Spleen (tissue), 11 donors: ENCODE measurements at regions not wholly inside any gene's neighbourhood (a gene's known extent, or its start where the extent isn't known, plus 50 kb on each side); places are given as distances from the start of the nearest gene placed in this dataset.

ENCODE experiments used
- DNase-seq: peaks from one replicate; pipeline ENCODE4 v3.0.0-alpha.2; 2020
- H3K27ac ChIP-seq, 8 donors: fragments of 200-600 bp; sonication (generic) in 7 of 8; 1 replicate in 4 of 8; 2 replicates in 4 of 8; pipeline versions ENCODE4 v1.5.0 to v1.8.0; 2016 to 2021; ENCODE audit warnings: inconsistent platforms in 4 of 8, mild to moderate bottlenecking in 4 of 8, moderate library complexity in 1 of 8
- H3K27me3 ChIP-seq, 7 donors: fragments of 200-600 bp; sonication (generic) in 6 of 7; replicated peaks in 1 of 7; 1 replicate in 4 of 7; 2 replicates in 3 of 7; pipeline versions ENCODE4 v1.5.0 to v1.8.0; 2016 to 2021; ENCODE audit warnings: inconsistent platforms in 3 of 7, mild to moderate bottlenecking in 1 of 7
- H3K36me3 ChIP-seq, 6 donors: fragments of 200-600 bp; sonication (generic) in 5 of 6; 1 replicate in 4 of 6; 2 replicates in 2 of 6; pipeline versions ENCODE4 v1.5.0 to v1.8.0; 2016 to 2021; ENCODE audit warnings: inconsistent platforms in 2 of 6
- H3K4me1 ChIP-seq, 6 donors: fragments of 200-600 bp; sonication (generic) in 5 of 6; 1 replicate in 3 of 6; 2 replicates in 3 of 6; pipeline versions ENCODE4 v1.5.0 to v1.8.0; 2016 to 2021; ENCODE audit warnings: inconsistent platforms in 3 of 6
- H3K4me3 ChIP-seq, 8 donors: fragments of 200-600 bp; sonication (generic) in 7 of 8; 1 replicate in 4 of 8; 2 replicates in 4 of 8; pipeline versions ENCODE4 v1.5.0 to v1.8.0; 2016 to 2021; ENCODE audit warnings: inconsistent platforms in 4 of 8, mild to moderate bottlenecking in 4 of 8, moderate library complexity in 2 of 8
- H3K9me3 ChIP-seq, 8 donors: fragments of 200-600 bp; sonication (generic) in 7 of 8; 1 replicate in 4 of 8; 2 replicates in 4 of 8; pipeline versions ENCODE4 v1.5.0 to v1.8.0; 2016 to 2021; ENCODE audit warnings: inconsistent platforms in 4 of 8
- POLR2A ChIP-seq, 3 donors: fragments of 450-650 bp; IDR thresholded peaks; one replicate each; pipeline ENCODE4 v1.5.1; 2017; ENCODE audit warnings: antibody characterized with exemption in 3 of 3, mild to moderate bottlenecking in 1 of 3
- POLR2AphosphoS5 ChIP-seq, 3 donors: sonication (generic); formaldehyde crosslinking; IDR thresholded peaks; one replicate each; pipeline ENCODE4 v1.5.1; 2017; ENCODE audit warnings: antibody characterized with exemption in 3 of 3
- WGBS, 5 donors: extraction: QIAGEN DNeasy Blood & Tissue Kit in 3 of 5; methylation state at CpG; one replicate each; pipeline versions ENCODE4 v1.1.5 to v1.1.7; 2013 to 2018; 5-methylcytosine and 5-hydroxymethylcytosine counted together
- intact Hi-C: fragments of 100-400 bp; cut with DNase I; formaldehyde crosslinking; loops from one replicate; pipeline ENCODE4 v1.15.0; 2023; ENCODE audit warnings: low total_unique reads
- TF ChIP-seq, protein P1 (sequence below), 11 experiments: fragments of 200-600 bp in 7 of 11; fragments of 450-650 bp in 4 of 11; sonication (generic) in 4 of 11; IDR thresholded peaks in 8 of 11; conservative IDR thresholded peaks in 3 of 11; 1 replicate in 7 of 11; 2 replicates in 4 of 11; pipeline versions ENCODE4 v1.4.0 to v1.8.0; 2016 to 2021; ENCODE audit warnings: antibody characterized with exemption in 11 of 11, inconsistent platforms in 4 of 11, mild to moderate bottlenecking in 1 of 11
- donor health status: healthy with polysubstance abuse.
- donor health status: DM: no; HTN: no; CAD: no; lungs with moderate emphysema.
- donor health status: DM: no; HTN: no; CAD: no.
- donor health status: Bipolar disorder and iron deficiency.
- donor health status: healthy.
- donor health status: DM: no; HTN: no; CAD: no.
- donor health status: DM: yes; HTN: yes; CAD: no.

DNA sequence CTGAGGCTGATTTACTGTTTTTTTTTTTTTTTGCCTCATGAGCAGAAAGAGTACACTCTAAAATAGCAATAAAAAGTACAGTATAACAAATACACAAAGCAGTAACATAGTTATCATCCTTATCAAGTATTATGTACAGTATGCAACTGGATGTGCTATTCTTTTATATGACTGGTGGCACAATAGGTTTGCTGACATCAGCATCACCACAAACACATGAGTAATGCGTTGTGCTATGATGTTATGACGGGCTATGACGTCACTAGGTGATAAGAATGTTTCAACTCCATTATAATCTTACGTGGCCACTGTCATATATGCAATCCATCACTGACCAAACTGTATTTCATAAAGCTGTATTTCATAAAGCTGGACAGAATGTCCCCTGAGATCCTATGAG, 189.2 kb upstream of the GLI3 start:
- no peaks in the 10 kb centered on the region for H3K36me3 ChIP-seq
- no peak overlapping the region for H3K27ac ChIP-seq
- no peaks in the 10 kb centered on the region for H3K27me3 ChIP-seq
- no peaks in the 10 kb centered on the region for H3K4me1 ChIP-seq
- DNase-seq = no peak
- 76 to 94% (median 79%) methylated on average over 4 of the region's 4 CpGs for WGBS, 5 donors
- no peak for TF ChIP-seq POLR2AphosphoS5 (IDR thresholded peaks at IDR 0.05)
- TF ChIP-seq, protein P1, sequence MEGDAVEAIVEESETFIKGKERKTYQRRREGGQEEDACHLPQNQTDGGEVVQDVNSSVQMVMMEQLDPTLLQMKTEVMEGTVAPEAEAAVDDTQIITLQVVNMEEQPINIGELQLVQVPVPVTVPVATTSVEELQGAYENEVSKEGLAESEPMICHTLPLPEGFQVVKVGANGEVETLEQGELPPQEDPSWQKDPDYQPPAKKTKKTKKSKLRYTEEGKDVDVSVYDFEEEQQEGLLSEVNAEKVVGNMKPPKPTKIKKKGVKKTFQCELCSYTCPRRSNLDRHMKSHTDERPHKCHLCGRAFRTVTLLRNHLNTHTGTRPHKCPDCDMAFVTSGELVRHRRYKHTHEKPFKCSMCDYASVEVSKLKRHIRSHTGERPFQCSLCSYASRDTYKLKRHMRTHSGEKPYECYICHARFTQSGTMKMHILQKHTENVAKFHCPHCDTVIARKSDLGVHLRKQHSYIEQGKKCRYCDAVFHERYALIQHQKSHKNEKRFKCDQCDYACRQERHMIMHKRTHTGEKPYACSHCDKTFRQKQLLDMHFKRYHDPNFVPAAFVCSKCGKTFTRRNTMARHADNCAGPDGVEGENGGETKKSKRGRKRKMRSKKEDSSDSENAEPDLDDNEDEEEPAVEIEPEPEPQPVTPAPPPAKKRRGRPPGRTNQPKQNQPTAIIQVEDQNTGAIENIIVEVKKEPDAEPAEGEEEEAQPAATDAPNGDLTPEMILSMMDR (IDR thresholded peaks at IDR 0.05 in 8 of 11, conservative IDR thresholded peaks at IDR 0.05 in 3 of 11) = no peak
- TF ChIP-seq POLR2A (IDR thresholded peaks at IDR 0.05) = no peak
- H3K4me3 ChIP-seq = no peak overlapping the region
- no peaks in the 10 kb centered on the region for H3K9me3 ChIP-seq
- intact Hi-C loops = no loop called here

DNA sequence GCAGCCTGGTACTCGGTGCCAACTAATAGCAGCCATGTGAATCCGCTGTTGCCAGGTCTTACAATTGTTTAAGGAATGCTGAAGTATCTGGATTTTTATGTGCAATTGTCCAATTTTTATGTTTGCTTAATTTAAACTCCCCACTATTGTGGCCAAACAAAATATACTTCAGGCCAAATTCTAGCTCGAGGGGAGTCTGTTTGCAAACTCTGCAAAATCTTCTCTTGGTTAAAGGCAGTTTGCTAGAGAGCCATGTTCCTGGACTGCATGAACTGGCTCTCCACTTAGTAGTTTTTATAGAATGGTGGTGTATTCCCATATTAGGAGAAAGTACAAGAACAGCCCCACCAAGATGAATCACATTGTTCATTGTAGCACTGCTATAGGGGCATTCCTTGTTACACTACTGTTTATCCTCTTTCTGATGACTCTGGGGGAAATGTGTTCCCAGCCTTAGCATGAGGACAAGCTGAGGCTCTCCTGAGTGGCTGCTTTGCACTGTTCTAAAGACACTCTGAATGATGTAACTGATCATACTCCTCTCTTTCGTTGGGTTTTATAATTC, 178.0 kb upstream of the GLI3 start:
- DNase-seq = no peak
- Histone ChIP-seq H3K9me3 (no peaks in the 10 kb centered on the region), H3K36me3 (no peaks in the 10 kb centered on the region), H3K4me1 (no peaks in the 10 kb centered on the region), H3K27ac (no peak overlapping the region), H3K27me3 (no peaks in the 10 kb centered on the region), H3K4me3 (no peak overlapping the region)
- TF ChIP-seq POLR2A (IDR thresholded peaks at IDR 0.05) (no peak), POLR2AphosphoS5 (IDR thresholded peaks at IDR 0.05) (no peak)
- TF ChIP-seq, protein P1 (IDR thresholded peaks at IDR 0.05 in 8 of 11, conservative IDR thresholded peaks at IDR 0.05 in 3 of 11) = no peak
- intact Hi-C loops = no loop called here
- 66 to 82% (median 71%) methylated on average over 4 of the region's 4 CpGs for WGBS, 5 donors

DNA sequence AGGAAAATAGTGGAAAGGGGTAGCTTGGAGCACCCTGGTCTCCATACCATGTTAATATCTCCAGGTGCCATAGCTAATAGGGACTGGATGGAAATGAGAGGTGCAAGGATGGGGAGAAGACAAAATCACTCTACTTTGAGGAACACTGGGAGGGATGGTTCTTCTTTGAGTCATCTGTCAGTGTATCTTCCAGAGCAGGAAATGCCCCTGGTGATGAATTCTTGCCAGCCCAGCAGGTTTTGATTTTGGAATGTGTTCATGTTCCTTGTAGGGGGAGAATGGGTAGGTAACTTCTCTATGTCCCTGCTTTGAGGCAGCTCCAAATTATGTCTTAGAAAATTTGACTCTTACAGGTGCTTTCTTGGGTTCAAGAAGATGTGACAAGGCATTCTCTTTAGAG, 177.0 kb upstream of the GLI3 start:
- intact Hi-C loops = no loop called here
- no peaks in the 10 kb centered on the region for H3K4me1 ChIP-seq
- H3K4me3 ChIP-seq = no peak overlapping the region
- TF ChIP-seq, protein P1 (IDR thresholded peaks at IDR 0.05 in 8 of 11, conservative IDR thresholded peaks at IDR 0.05 in 3 of 11) = no peak
- TF ChIP-seq POLR2AphosphoS5 (IDR thresholded peaks at IDR 0.05) (no peak), POLR2A (IDR thresholded peaks at IDR 0.05) (no peak)
- no peak for DNase-seq
- H3K27ac ChIP-seq = no peak overlapping the region
- no peaks in the 10 kb centered on the region for H3K27me3 ChIP-seq
- no peaks in the 10 kb centered on the region for H3K36me3 ChIP-seq
- no peaks in the 10 kb centered on the region for H3K9me3 ChIP-seq

DNA sequence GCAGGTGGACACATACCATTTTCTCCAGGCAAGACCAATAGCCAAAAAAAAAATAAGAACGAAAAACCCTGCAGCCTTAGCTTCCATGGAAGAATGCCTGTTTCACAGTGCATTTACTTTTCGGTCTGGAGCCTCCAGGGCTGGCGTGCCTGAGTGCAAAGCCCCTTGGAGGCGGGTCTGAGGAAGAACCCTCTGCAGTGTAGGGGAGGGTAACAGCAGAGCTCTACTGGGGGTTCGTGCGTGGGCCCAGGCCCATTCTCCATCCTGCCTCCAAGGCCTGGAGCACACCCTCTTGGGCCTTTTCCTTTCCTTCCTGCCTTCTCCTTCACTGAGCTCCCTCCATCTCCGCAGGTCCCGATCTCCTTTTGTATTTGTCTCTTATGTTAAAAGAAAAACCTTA, 172.3 kb upstream of the GLI3 start:
- H3K36me3 ChIP-seq = no peaks in the 10 kb centered on the region
- no peak for DNase-seq
- WGBS, 5 donors = 84 to 93% (median 89%) methylated on average over 8 of the region's 8 CpGs
- H3K27me3 ChIP-seq = no peaks in the 10 kb centered on the region
- no peak overlapping the region for H3K4me3 ChIP-seq
- no peak for TF ChIP-seq POLR2A (IDR thresholded peaks at IDR 0.05)
- TF ChIP-seq, protein P1 (IDR thresholded peaks at IDR 0.05 in 8 of 11, conservative IDR thresholded peaks at IDR 0.05 in 3 of 11) = no peak
- TF ChIP-seq POLR2AphosphoS5 (IDR thresholded peaks at IDR 0.05) = no peak
- no peak overlapping the region for H3K27ac ChIP-seq
- H3K4me1 ChIP-seq = no peaks in the 10 kb centered on the region
- intact Hi-C loops = no loop called here
- no peaks in the 10 kb centered on the region for H3K9me3 ChIP-seq
